Activated T-helper 17 cell treated with anti-CD3 and anti-CD28 coated beads, Interleukin-2, amount 50 U/mL, for 72 hours (primary cell): ENCODE measurements at regions not wholly inside any gene's neighbourhood (a gene's known extent, or its start where the extent isn't known, plus 50 kb on each side); places are given as distances from the start of the nearest gene placed in this dataset.
"Not testable (repeated sequence)": the region's sequence is repeated elsewhere in the genome, so short reads cannot be mapped to it uniquely, and the experiment has no call there.

Experiments
- ATAC-seq: fragments of 150-1000 bp; cut with Tn5 transposase; replicated peaks from 2 replicates; pipeline ENCODE4 v1.10.0; 2021; ENCODE audit warnings: mild to moderate bottlenecking, moderate library complexity
- H3K27ac Mint-ChIP-seq: one replicate; pipeline ENCODE4 v1.8.0; 2022; ENCODE audit warnings: mixed read lengths
- H3K27me3 Mint-ChIP-seq: one replicate; pipeline ENCODE4 v1.8.0; 2022; ENCODE audit warnings: mixed read lengths
- H3K36me3 Mint-ChIP-seq: one replicate; pipeline ENCODE4 v1.8.0; 2022; ENCODE audit warnings: low read depth, mild to moderate bottlenecking, mixed read lengths
- H3K4me1 Mint-ChIP-seq: one replicate; pipeline ENCODE4 v1.8.0; 2022; ENCODE audit warnings: mixed read lengths
- H3K4me3 Mint-ChIP-seq: one replicate; pipeline ENCODE4 v1.8.0; 2022; ENCODE audit warnings: mild to moderate bottlenecking, mixed read lengths
- H3K9me3 Mint-ChIP-seq: one replicate; pipeline ENCODE4 v1.8.0; 2022; ENCODE audit warnings: mixed read lengths

- ATAC-seq: no peak
- Mint-ChIP-seq H3K27me3 (no peaks in the 10 kb centered on the region), H3K9me3 (peaks cover 15% of the 10 kb centered on the region), H3K27ac (no peak overlapping the region), H3K36me3 (no peaks in the 10 kb centered on the region), H3K4me1 (peaks cover 3% of the 10 kb centered on the region), H3K4me3 (no peak overlapping the region)
Observed at GRCh38 chr2:105669384-105669891, 75.3 kb upstream of the NCK2 start.

DNA sequence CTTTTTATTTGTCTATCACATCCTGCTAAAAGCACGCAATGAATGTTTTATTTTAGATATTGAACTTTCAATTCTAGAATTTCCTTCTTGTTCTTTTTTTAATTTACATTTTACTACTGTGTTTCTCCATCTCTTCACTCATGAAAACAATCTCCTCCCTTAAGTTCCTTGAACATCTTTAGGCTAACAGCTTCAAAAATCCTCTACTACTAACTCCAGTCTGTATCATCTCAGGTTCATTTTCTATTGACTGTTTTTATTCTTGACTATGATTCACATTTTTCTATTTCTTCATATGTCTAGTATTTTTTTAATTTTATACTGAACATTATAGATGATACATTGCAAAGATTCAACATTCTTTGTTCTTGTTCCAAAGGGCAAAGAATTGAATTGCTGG, 79.2 kb upstream of the NCK2 start:
- H3K27ac Mint-ChIP-seq: no peak overlapping the region
- no peak for ATAC-seq
- no peak overlapping the region for H3K4me3 Mint-ChIP-seq
- H3K36me3 Mint-ChIP-seq: no peaks in the 10 kb centered on the region
- H3K9me3 Mint-ChIP-seq: peaks cover 22% of the 10 kb centered on the region
- H3K4me1 Mint-ChIP-seq: no peaks in the 10 kb centered on the region
- no peaks in the 10 kb centered on the region for H3K27me3 Mint-ChIP-seq

DNA sequence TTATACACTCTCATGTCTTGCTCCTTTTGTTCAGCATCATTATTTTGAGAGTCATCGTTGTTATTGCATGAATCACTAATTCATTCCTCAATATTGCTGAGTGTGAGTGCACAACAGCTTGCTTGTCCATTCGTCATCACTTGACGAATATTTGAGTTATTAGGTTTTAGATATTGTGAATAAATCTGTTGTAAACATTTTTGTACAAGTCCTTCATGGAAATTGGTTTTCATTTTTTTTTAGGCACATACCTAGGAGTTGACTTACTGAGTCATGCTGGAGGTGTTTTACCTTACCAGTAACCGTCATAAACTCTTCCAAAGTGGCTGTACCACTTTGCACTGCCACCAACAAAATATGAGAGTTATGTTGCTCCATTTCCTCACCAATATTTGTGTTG, 84.2 kb upstream of the NCK2 start:
- H3K9me3 Mint-ChIP-seq: peaks cover 11% of the 10 kb centered on the region
- H3K36me3 Mint-ChIP-seq: no peaks in the 10 kb centered on the region
- H3K27ac Mint-ChIP-seq: no peak overlapping the region
- no peak for ATAC-seq
- no peaks in the 10 kb centered on the region for H3K4me1 Mint-ChIP-seq
- no peaks in the 10 kb centered on the region for H3K27me3 Mint-ChIP-seq
- no peak overlapping the region for H3K4me3 Mint-ChIP-seq

GRCh38 chr2:105655723-105656606, 88.7 kb upstream of the NCK2 start:
- not testable (repeated sequence) for ATAC-seq, H3K4me1 Mint-ChIP-seq, H3K36me3 Mint-ChIP-seq, H3K4me3 Mint-ChIP-seq, H3K27me3 Mint-ChIP-seq, H3K9me3 Mint-ChIP-seq
- H3K27ac Mint-ChIP-seq: peak overlapping the region; percentile 56

DNA sequence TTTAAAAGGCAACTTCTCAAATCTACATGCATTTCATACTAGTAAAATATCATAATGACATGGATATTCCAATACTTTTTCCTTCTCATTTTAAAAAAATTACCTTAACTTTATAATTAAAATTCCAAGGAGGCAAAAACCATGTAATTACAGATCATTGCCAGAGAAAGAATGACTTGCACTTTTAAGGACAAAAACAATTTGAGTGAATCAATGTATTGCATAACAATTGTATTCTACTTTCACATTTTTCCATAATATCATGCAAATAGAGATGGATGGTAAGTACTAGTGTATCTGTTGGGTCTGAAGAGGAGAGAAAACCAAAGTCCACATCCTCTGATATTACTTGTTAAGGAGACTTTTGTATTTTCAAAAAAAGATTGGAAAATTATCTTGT, 89.5 kb upstream of the NCK2 start:
- H3K36me3 Mint-ChIP-seq: no peaks in the 10 kb centered on the region
- H3K27ac Mint-ChIP-seq: no peak overlapping the region
- ATAC-seq: no peak
- H3K27me3 Mint-ChIP-seq: no peaks in the 10 kb centered on the region
- H3K4me3 Mint-ChIP-seq: no peak overlapping the region
- no peaks in the 10 kb centered on the region for H3K4me1 Mint-ChIP-seq
- no peaks in the 10 kb centered on the region for H3K9me3 Mint-ChIP-seq

- Mint-ChIP-seq H3K27me3 (no peaks in the 10 kb centered on the region), H3K36me3 (no peaks in the 10 kb centered on the region), H3K4me3 (no peak overlapping the region), H3K4me1 (no peaks in the 10 kb centered on the region), H3K9me3 (no peaks in the 10 kb centered on the region), H3K27ac (peak overlapping the region; percentile 25)
- peak; percentile 15 for ATAC-seq
Observed at GRCh38 chr2:105654474-105655004, 90.2 kb upstream of the NCK2 start.

GRCh38 chr2:105653302-105653701, 91.4 kb upstream of the NCK2 start:
- peaks cover 3% of the 10 kb centered on the region for H3K9me3 Mint-ChIP-seq

GRCh38 chr2:105652014-105652796, 92.5 kb upstream of the NCK2 start:
- H3K9me3 Mint-ChIP-seq: peaks cover 3% of the 10 kb centered on the region
- no peaks in the 10 kb centered on the region for H3K27me3 Mint-ChIP-seq
- H3K36me3 Mint-ChIP-seq: no peaks in the 10 kb centered on the region
- H3K27ac Mint-ChIP-seq: peak overlapping the region; percentile 30
- no peak overlapping the region for H3K4me3 Mint-ChIP-seq
- H3K4me1 Mint-ChIP-seq: no peaks in the 10 kb centered on the region
- ATAC-seq: no peak

More at GRCh38 chr2:105653302-105653701, 91.4 kb upstream of the NCK2 start:
- Mint-ChIP-seq H3K4me3 (no peak overlapping the region), H3K27ac (no peak overlapping the region), H3K27me3 (no peaks in the 10 kb centered on the region), H3K36me3 (no peaks in the 10 kb centered on the region), H3K4me1 (no peaks in the 10 kb centered on the region)
- no peak for ATAC-seq

- no peaks in the 10 kb centered on the region for H3K4me1 Mint-ChIP-seq
- H3K36me3 Mint-ChIP-seq: no peaks in the 10 kb centered on the region
- no peak overlapping the region for H3K27ac Mint-ChIP-seq
- ATAC-seq: no peak
- peaks cover 3% of the 10 kb centered on the region for H3K9me3 Mint-ChIP-seq
- no peaks in the 10 kb centered on the region for H3K27me3 Mint-ChIP-seq
- no peak overlapping the region for H3K4me3 Mint-ChIP-seq
Observed at GRCh38 chr2:105649534-105649933, 95.2 kb upstream of the NCK2 start.

DNA sequence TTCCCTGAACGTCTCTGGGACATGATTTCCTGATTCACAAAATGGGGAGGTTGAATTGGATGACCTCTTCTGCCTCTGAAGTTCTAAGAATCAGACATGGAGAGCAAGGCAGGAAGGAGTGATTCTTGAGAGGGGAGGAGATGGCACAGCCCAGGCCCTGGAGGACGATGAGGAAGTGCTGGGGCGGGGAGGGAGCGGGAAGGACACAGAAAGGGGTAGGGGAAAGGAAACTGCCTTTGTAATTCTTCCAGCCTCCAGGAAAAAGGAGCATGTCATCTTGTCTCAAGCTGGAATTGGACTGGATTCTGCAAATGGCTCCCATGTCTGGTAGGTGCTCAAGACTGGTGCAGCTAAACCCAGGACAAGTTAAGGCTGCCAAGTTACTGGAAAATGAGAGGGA, 97.0 kb upstream of the NCK2 start:
- Mint-ChIP-seq H3K27ac (no peak overlapping the region), H3K27me3 (no peaks in the 10 kb centered on the region), H3K4me3 (no peak overlapping the region), H3K4me1 (no peaks in the 10 kb centered on the region), H3K9me3 (peaks cover 3% of the 10 kb centered on the region), H3K36me3 (no peaks in the 10 kb centered on the region)
- ATAC-seq: no peak

GRCh38 chr2:105646774-105647076, 98.0 kb upstream of the NCK2 start:
- no peak overlapping the region for H3K4me3 Mint-ChIP-seq
- H3K9me3 Mint-ChIP-seq: peaks cover 3% of the 10 kb centered on the region
- H3K27ac Mint-ChIP-seq: no peak overlapping the region
- H3K36me3 Mint-ChIP-seq: no peaks in the 10 kb centered on the region
- no peaks in the 10 kb centered on the region for H3K4me1 Mint-ChIP-seq
- no peak for ATAC-seq
- no peaks in the 10 kb centered on the region for H3K27me3 Mint-ChIP-seq

DNA sequence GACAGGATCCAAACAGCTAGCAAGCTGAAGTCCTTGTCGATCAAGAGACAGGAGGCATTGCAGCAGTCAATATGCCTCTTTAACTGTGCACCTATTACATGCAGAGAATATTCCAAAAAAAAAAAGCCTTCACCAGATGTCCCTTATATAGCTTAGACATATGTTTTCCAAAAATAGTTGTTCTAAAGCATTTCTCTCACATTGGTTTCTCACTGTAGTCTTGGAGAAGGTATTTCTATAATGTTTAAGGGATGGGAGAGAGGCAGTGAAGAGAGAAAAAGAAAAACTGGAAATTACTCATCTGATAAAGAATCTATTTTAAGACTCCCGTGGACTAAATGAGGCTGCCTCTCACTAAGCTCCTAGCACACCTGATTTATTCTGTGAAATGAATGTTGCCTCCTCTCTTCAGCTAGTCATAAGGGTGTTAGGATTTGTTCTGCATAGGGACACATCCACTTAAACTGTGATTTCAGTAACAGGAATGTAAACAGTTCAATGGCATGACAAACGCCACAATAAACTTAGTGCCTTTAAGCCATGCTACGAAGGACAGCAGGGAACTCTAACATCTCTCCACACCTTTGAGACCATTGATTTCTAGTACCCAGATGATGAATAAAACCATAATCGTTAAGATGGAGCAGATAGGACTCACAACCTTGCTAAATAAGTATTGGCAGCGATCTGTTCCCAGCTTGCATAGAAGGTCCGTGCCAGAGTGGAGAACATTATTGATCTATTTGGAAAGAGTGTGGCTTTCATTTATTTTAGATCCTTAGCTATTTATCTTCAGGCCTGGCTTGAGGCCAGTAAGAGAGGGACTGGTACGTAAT, 98.6 kb upstream of the NCK2 start:
- no peaks in the 10 kb centered on the region for H3K27me3 Mint-ChIP-seq
- no peaks in the 10 kb centered on the region for H3K4me1 Mint-ChIP-seq
- H3K9me3 Mint-ChIP-seq: peaks cover 3% of the 10 kb centered on the region
- no peak overlapping the region for H3K4me3 Mint-ChIP-seq
- H3K36me3 Mint-ChIP-seq: no peaks in the 10 kb centered on the region
- H3K27ac Mint-ChIP-seq: no peak overlapping the region
- ATAC-seq: no peak

DNA sequence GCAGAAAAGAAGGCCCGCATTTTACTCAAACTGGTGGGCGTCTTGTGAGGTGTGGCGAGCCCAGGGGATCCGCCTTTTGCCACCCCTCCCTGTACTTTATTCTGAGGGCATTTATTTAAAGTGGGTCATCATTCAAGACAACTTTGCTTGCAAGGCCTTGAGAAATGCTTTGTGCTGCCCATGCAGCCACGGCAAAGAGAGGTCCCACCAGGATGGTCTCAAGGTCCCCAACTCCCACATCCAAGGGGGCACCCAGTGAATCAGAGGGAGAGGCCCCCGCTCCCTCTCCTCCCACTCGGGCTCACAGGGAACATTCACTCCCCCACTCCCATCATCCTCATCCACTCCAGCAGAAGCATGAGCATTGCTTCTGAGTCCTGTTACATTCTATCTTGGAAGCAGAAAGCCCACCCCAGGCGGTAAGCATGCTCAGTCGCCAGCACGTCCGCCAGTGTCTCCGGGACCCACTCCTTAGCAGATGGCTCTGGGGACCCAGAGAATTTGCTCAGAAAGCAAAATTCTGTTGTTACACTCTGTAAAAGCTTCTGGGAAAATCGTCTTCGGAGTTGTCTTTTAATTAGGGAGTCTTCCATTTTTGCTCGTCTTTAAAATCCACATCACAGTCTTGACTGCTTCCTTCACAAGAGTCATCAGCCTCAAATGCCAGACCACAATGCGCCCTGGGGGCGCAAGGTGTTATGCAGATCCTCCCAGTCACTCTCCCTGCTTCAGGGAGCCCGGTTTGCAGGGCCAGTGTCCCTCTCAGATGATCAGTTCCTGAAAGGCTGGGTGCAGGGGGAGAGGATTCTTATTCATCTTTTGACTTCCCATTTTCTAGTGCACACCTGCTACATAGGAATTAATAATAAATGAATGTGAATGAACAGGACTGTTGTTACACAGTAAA, 99.4 kb upstream of the NCK2 start:
- no peaks in the 10 kb centered on the region for H3K4me1 Mint-ChIP-seq
- H3K36me3 Mint-ChIP-seq: no peaks in the 10 kb centered on the region
- no peak for ATAC-seq
- H3K27me3 Mint-ChIP-seq: no peaks in the 10 kb centered on the region
- no peak overlapping the region for H3K4me3 Mint-ChIP-seq
- no peak overlapping the region for H3K27ac Mint-ChIP-seq
- H3K9me3 Mint-ChIP-seq: peaks cover 3% of the 10 kb centered on the region
